IPS-18a (cell line): ENCODE measurements at regions not wholly inside any gene's neighbourhood (a gene's known extent, or its start where the extent isn't known, plus 50 kb on each side); places are given as distances from the start of the nearest gene placed in this dataset.

ENCODE experiments used
- H3K27ac ChIP-seq: one replicate; pipeline ENCODE4 v1.5.1; 2013; ENCODE audit warnings: low read length
- H3K27me3 ChIP-seq: one replicate; pipeline ENCODE4 v1.6.1; 2013; ENCODE audit warnings: mild to moderate bottlenecking, low read length; ENCODE audit not compliant: control insufficient read depth, insufficient read depth
- H3K36me3 ChIP-seq: one replicate; pipeline ENCODE4 v1.6.1; 2013; ENCODE audit warnings: low read depth, low read length; ENCODE audit not compliant: control insufficient read depth
- H3K4me1 ChIP-seq: one replicate; pipeline ENCODE4 v1.6.1; 2013; ENCODE audit warnings: low read depth, low read length; ENCODE audit not compliant: control insufficient read depth
- H3K4me3 ChIP-seq: one replicate; pipeline ENCODE4 v1.5.1; 2013; ENCODE audit warnings: low read length
- H3K9ac ChIP-seq: one replicate; pipeline ENCODE4 v1.6.1; 2013; ENCODE audit warnings: mild to moderate bottlenecking, low read length, moderate library complexity
- H3K9me3 ChIP-seq: one replicate; pipeline ENCODE4 v1.6.1; 2013; ENCODE audit warnings: low read depth, low read length; ENCODE audit not compliant: control insufficient read depth

DNA sequence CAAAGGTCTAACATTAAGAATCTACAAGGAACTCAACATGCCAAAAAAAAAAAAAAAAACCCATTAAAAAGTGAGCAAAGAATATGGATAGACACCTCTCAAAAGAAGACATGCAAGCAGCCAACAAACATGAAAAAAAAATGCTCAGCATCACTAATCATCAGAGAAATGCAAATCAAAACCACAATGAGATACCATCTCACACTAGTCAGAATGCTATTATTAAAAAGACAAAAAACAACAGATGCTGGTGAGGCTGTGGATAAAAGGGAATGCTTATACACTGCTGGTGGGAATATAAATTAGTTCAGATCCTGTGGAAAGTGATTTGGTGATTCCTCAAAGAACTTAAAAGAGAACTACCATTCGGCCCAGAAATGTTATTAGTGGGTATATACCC is 257.7 kb upstream of the PLET1 start:
- Histone ChIP-seq H3K27me3 (no peaks in the 10 kb centered on the region), H3K9ac (no peak overlapping the region), H3K27ac (no peak overlapping the region), H3K4me3 (no peak overlapping the region), H3K4me1 (no peaks in the 10 kb centered on the region), H3K36me3 (no peaks in the 10 kb centered on the region), H3K9me3 (no peaks in the 10 kb centered on the region)

DNA sequence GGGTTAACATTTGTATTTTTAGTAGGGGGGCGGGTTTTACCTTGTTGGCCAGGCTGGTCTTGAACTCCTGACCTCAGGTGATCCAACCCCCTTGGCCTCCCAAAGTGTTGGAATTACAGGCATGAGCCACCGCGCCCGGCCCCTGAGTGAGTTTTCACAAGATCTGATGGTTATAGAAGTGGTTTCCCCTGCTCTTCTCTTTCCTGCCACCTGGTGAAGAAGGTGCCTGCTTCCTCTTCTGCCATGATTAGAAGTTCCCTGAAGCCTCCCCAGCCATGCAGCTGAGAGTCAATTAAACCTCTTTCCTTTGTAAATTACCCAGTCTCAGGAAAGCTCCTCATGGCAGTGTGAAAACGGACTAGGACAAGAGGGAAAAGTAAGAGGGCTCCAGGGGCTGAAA is 259.1 kb upstream of the PLET1 start:
- H3K9me3 ChIP-seq: no peaks in the 10 kb centered on the region
- no peaks in the 10 kb centered on the region for H3K27me3 ChIP-seq
- no peaks in the 10 kb centered on the region for H3K4me1 ChIP-seq
- H3K36me3 ChIP-seq: no peaks in the 10 kb centered on the region
- no peak overlapping the region for H3K4me3 ChIP-seq
- no peak overlapping the region for H3K9ac ChIP-seq
- H3K27ac ChIP-seq: no peak overlapping the region

DNA sequence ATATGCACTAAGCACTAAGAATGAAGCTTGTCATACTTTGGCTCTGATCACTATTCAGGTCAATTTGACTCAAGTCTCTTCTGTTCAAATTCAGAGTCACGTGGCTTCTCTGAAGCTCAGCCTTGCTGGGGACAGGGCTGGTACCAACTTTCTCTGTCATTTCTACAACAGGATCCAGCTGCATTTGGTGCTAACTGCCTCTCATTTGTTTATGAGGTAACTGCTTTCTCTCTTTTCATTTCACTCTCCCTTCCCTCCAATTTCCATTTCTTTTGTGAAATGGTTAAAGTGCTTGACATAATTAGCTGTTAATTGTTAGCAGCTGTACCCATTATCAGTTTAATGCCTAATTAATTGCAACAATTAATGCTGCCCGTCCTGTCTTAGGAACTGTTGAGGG is 259.7 kb upstream of the PLET1 start:
- Histone ChIP-seq H3K27me3 (no peaks in the 10 kb centered on the region), H3K9me3 (no peaks in the 10 kb centered on the region), H3K36me3 (no peaks in the 10 kb centered on the region), H3K4me1 (no peaks in the 10 kb centered on the region), H3K27ac (no peak overlapping the region), H3K4me3 (no peak overlapping the region), H3K9ac (no peak overlapping the region)

DNA sequence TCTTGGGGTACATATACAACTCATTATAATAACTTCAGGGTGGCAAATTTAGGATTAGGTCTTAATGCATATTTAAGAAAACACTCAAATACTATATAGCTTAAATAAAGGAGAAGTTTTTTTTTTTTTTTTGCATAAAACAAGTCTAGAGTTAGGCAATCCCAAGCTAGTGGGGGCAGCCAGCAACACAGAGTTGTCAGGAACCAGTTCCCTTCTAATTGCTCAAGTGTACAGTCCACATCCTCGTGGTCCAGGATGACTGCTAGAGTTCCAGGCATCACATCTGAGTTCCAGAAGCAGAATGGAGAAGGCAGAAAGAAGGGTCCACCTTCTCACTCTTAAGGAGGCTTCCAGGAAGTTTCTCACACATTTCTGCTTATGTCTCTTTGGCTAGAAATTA is 261.9 kb upstream of the PLET1 start:
- no peaks in the 10 kb centered on the region for H3K4me1 ChIP-seq
- H3K9ac ChIP-seq: no peak overlapping the region
- no peaks in the 10 kb centered on the region for H3K36me3 ChIP-seq
- H3K27ac ChIP-seq: no peak overlapping the region
- no peak overlapping the region for H3K4me3 ChIP-seq
- no peaks in the 10 kb centered on the region for H3K27me3 ChIP-seq
- H3K9me3 ChIP-seq: no peaks in the 10 kb centered on the region

DNA sequence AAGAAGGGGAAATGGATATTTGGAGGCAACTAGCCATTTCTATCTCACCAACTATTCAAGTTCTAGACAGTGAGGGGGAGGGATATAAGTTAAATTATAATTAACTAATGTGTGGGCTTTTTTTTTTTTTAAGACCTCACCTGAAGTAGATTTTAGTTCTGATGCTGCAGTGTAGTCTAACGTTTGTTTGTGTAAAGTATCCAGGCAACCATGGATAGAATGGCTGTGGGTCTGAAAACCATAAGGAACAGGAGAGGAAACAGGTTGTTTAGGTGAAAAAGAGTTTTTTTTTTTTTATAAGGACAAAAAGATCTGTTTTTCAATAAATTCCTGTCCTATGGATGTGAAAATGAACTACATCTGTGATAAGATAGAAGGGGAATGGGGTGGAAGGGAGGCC is 262.4 kb upstream of the PLET1 start:
- H3K9me3 ChIP-seq: no peaks in the 10 kb centered on the region
- H3K4me1 ChIP-seq: no peaks in the 10 kb centered on the region
- H3K27ac ChIP-seq: no peak overlapping the region
- no peak overlapping the region for H3K9ac ChIP-seq
- H3K36me3 ChIP-seq: no peaks in the 10 kb centered on the region
- no peak overlapping the region for H3K4me3 ChIP-seq
- no peaks in the 10 kb centered on the region for H3K27me3 ChIP-seq

DNA sequence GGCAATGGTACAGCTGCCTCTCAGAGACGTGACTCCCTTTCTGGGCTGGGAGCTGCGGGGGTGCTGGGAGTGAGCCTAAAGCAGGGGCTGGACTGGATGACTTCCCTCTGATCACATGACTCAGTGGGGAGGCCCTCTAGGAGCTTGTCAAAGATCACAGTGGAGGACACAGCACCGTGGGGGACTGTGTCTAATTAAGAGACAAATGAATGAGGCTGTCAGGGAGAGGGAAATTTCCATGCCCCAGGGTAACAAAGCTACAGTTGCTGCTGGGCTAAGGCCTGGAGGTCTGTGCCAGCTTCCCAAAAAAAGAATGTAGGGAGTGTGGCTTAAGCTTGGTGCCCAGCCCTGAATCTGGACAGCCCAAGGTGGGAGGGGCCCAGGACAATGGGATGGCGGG is 262.8 kb upstream of the PLET1 start:
- Histone ChIP-seq H3K27me3 (no peaks in the 10 kb centered on the region), H3K36me3 (no peaks in the 10 kb centered on the region), H3K4me3 (no peak overlapping the region), H3K27ac (no peak overlapping the region), H3K9me3 (no peaks in the 10 kb centered on the region), H3K4me1 (no peaks in the 10 kb centered on the region), H3K9ac (no peak overlapping the region)

DNA sequence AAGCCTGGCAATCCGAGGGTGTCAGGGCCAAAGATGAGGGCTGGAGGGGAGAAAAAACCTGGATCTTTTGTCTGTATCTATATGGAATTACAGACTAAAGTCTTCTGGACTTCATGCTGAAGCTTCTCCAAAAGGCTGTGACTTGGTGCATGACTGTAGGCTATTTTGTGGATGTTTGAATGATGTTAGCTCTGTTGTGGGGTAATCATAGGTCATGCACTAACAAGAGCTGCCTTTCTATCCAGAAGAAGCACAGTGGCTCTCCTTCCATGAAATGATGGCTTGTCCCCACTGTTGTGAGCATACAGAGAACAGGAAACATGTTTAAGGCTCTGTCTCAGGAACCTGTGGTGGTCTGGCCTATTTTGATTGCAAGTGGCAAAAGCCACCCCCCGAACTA is 263.3 kb upstream of the PLET1 start:
- no peak overlapping the region for H3K9ac ChIP-seq
- no peak overlapping the region for H3K27ac ChIP-seq
- H3K4me1 ChIP-seq: no peaks in the 10 kb centered on the region
- no peaks in the 10 kb centered on the region for H3K36me3 ChIP-seq
- no peaks in the 10 kb centered on the region for H3K9me3 ChIP-seq
- H3K27me3 ChIP-seq: no peaks in the 10 kb centered on the region
- no peak overlapping the region for H3K4me3 ChIP-seq

DNA sequence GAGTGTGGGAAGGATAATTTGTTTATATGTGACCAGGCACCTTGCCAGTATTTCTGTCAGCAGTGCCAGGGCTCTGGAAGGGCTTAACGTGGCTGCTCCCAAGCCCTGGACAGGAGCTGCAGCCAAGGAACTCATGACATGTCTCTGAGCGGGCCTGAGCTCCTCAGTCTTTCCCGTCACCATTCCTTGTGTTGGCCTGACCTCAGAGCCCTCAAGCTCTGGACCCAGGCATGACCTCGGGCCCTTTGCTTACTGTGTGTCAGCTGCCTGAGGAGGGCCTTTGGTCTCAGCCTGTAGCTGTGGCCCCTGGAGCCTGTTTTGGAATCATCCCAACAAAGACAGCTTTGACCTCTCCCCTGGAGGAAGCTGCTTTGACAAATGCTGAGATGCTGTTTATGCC is 264.1 kb upstream of the PLET1 start:
- Histone ChIP-seq H3K9me3 (no peaks in the 10 kb centered on the region), H3K27me3 (no peaks in the 10 kb centered on the region), H3K4me1 (no peaks in the 10 kb centered on the region), H3K27ac (no peak overlapping the region), H3K9ac (no peak overlapping the region), H3K4me3 (no peak overlapping the region), H3K36me3 (no peaks in the 10 kb centered on the region)

DNA sequence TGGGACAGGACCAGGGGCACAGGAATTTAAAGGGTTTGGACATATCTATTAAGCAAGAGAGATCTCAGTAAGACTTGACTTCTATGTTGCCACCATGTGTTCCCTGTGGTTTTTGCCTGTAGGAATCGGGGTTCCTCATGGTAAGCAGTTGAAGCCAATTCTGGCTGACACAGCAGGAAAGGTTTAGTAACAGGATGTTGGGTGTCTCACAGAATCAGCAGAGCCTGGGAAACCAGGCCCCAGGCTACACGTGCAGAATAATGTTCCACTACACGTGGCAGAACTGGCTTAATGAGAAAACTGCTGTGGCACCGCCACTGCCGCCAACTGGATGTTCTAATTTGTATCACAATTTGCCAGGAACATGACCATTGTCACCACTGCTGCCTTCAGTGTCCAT is 264.6 kb upstream of the PLET1 start:
- no peaks in the 10 kb centered on the region for H3K9me3 ChIP-seq
- H3K4me1 ChIP-seq: no peaks in the 10 kb centered on the region
- no peaks in the 10 kb centered on the region for H3K36me3 ChIP-seq
- no peak overlapping the region for H3K4me3 ChIP-seq
- no peaks in the 10 kb centered on the region for H3K27me3 ChIP-seq
- no peak overlapping the region for H3K27ac ChIP-seq
- H3K9ac ChIP-seq: no peak overlapping the region

DNA sequence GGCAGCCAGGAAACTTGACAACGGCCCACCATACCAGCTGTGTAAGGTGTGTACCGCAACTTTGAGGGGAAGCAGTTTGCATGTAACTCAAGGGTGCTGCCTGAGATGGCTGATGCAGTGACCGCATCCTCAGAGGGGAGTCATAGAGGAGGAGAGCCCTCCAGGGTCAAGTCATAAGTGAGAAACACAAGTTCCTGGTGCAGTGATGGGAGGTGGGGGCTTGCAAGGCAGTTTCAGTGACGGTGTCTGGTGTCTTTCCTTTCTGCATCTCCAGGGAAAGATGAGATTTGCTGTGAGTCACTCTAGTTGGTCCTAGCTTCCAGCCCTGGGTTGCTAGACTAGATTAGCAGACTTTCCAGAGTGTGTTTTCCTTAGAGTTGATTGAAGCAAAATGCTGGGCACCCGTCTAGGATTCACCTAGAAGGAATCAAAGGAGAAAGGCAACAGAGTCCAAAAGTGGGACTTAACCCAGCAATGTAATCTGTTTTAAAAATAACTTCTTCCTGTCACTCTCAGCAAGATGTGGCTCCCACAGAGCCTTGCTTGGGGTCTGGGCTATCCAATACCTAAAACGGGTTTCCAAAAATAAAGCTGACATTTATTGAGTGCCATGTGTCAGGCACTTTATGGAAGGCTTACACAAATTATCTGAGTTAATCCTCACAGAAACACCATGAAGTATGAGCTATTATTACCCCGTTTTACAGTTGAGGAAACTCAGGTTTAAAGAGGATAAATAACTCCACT is 265.4 kb upstream of the PLET1 start:
- H3K9me3 ChIP-seq: no peaks in the 10 kb centered on the region
- no peaks in the 10 kb centered on the region for H3K27me3 ChIP-seq
- no peak overlapping the region for H3K4me3 ChIP-seq
- H3K27ac ChIP-seq: no peak overlapping the region
- no peaks in the 10 kb centered on the region for H3K4me1 ChIP-seq
- no peak overlapping the region for H3K9ac ChIP-seq
- no peaks in the 10 kb centered on the region for H3K36me3 ChIP-seq

DNA sequence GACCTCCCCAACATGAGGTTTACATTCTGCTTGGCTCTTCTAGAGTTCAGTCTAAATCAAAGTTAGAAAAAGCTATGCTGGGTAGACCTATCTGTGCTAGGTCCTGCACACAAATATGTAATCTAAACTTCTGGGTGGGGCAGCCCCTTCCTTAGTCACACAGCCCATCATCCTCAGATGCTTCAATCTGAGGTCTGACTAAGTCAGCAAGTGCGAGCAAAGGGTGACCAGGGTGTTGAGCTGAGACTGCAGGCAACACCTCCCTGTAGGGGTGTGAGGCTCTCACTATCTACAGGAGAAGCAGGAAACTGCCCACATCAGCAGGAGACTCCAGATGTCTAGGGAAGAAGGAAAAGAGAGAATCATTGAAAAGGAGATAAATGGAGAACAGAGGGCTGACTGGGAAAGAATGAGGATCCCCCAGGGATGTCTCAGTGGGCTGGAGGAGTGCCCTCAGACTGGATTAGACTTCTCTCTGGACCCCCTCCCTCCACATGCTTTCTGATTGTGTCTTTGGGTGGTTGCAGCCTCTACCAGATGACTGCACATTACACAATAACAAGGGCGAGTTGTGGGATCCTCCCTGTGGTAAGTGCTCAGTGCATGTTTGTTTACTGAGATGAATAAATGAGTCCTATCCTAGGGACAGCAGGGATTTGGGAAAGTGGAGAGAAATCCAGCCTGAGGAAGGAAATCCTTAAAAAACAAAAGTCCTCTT is 266.2 kb upstream of the PLET1 start:
- Histone ChIP-seq H3K9me3 (no peaks in the 10 kb centered on the region), H3K36me3 (no peaks in the 10 kb centered on the region), H3K4me1 (no peaks in the 10 kb centered on the region), H3K9ac (no peak overlapping the region), H3K4me3 (no peak overlapping the region), H3K27ac (no peak overlapping the region), H3K27me3 (no peaks in the 10 kb centered on the region)

DNA sequence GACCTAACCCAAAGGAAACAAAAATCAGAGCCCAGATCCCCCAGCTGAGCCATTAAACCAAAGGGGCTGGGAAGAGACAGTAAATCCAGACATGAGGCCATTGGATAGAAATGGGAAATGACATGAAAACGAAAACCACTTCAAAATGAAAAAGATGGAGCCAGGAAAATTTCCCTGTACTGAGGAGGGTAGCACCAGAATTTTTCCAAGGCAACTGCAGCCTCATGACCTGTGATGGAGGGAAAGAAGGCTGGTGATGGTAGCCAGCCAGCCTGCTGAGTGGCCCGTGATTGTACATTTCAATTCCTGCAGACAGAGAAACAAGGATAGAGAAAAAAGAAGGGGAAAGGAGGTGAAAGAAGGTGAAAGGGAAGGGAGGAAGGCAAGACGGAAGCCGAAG is 268.4 kb upstream of the PLET1 start:
- H3K4me3 ChIP-seq: no peak overlapping the region
- H3K4me1 ChIP-seq: no peaks in the 10 kb centered on the region

More for the DNA sequence above, 268.4 kb upstream of the PLET1 start:
- Histone ChIP-seq H3K27me3 (no peaks in the 10 kb centered on the region), H3K9ac (no peak overlapping the region), H3K27ac (no peak overlapping the region), H3K9me3 (no peaks in the 10 kb centered on the region), H3K36me3 (no peaks in the 10 kb centered on the region)
